HL-60 (cell line): ENCODE measurements at regions not wholly inside any gene's neighbourhood (a gene's known extent, or its start where the extent isn't known, plus 50 kb on each side); places are given as distances from the start of the nearest gene placed in this dataset.

Experiments used
- GABPA ChIP-seq: IDR thresholded peaks from 2 replicates; pipeline ENCODE4 v1.6.1; 2012; ENCODE audit warnings: low read depth
- POLR2AphosphoS5 ChIP-seq: IDR thresholded peaks from 2 replicates; pipeline ENCODE4 v1.6.1; 2012; ENCODE audit warnings: low read depth
- TF ChIP-seq, protein P1 (sequence below): IDR thresholded peaks from one replicate; pipeline ENCODE4 v1.5.1; 2011; ENCODE audit warnings: low read length, control low read depth, inconsistent platforms; ENCODE audit not compliant: insufficient read depth
- TF ChIP-seq, protein P2 (sequence below): IDR thresholded peaks from 2 replicates; pipeline ENCODE4 v1.6.1; 2012; ENCODE audit warnings: low read depth; ENCODE audit not compliant: insufficient replicate concordance

GRCh38 chr7:42400211-42400772 lies 163.3 kb upstream of the GLI3 start:
- TF ChIP-seq, protein P1, sequence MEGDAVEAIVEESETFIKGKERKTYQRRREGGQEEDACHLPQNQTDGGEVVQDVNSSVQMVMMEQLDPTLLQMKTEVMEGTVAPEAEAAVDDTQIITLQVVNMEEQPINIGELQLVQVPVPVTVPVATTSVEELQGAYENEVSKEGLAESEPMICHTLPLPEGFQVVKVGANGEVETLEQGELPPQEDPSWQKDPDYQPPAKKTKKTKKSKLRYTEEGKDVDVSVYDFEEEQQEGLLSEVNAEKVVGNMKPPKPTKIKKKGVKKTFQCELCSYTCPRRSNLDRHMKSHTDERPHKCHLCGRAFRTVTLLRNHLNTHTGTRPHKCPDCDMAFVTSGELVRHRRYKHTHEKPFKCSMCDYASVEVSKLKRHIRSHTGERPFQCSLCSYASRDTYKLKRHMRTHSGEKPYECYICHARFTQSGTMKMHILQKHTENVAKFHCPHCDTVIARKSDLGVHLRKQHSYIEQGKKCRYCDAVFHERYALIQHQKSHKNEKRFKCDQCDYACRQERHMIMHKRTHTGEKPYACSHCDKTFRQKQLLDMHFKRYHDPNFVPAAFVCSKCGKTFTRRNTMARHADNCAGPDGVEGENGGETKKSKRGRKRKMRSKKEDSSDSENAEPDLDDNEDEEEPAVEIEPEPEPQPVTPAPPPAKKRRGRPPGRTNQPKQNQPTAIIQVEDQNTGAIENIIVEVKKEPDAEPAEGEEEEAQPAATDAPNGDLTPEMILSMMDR: no peak
- TF ChIP-seq, protein P2, sequence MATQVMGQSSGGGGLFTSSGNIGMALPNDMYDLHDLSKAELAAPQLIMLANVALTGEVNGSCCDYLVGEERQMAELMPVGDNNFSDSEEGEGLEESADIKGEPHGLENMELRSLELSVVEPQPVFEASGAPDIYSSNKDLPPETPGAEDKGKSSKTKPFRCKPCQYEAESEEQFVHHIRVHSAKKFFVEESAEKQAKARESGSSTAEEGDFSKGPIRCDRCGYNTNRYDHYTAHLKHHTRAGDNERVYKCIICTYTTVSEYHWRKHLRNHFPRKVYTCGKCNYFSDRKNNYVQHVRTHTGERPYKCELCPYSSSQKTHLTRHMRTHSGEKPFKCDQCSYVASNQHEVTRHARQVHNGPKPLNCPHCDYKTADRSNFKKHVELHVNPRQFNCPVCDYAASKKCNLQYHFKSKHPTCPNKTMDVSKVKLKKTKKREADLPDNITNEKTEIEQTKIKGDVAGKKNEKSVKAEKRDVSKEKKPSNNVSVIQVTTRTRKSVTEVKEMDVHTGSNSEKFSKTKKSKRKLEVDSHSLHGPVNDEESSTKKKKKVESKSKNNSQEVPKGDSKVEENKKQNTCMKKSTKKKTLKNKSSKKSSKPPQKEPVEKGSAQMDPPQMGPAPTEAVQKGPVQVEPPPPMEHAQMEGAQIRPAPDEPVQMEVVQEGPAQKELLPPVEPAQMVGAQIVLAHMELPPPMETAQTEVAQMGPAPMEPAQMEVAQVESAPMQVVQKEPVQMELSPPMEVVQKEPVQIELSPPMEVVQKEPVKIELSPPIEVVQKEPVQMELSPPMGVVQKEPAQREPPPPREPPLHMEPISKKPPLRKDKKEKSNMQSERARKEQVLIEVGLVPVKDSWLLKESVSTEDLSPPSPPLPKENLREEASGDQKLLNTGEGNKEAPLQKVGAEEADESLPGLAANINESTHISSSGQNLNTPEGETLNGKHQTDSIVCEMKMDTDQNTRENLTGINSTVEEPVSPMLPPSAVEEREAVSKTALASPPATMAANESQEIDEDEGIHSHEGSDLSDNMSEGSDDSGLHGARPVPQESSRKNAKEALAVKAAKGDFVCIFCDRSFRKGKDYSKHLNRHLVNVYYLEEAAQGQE: no peak
- no peak for TF ChIP-seq POLR2AphosphoS5
- no peak for TF ChIP-seq GABPA
